ENCODE measurements at regions not wholly inside any gene's neighbourhood (a gene's known extent, or its start where the extent isn't known, plus 50 kb on each side); places are given as distances from the start of the nearest gene placed in this dataset.

DNA sequence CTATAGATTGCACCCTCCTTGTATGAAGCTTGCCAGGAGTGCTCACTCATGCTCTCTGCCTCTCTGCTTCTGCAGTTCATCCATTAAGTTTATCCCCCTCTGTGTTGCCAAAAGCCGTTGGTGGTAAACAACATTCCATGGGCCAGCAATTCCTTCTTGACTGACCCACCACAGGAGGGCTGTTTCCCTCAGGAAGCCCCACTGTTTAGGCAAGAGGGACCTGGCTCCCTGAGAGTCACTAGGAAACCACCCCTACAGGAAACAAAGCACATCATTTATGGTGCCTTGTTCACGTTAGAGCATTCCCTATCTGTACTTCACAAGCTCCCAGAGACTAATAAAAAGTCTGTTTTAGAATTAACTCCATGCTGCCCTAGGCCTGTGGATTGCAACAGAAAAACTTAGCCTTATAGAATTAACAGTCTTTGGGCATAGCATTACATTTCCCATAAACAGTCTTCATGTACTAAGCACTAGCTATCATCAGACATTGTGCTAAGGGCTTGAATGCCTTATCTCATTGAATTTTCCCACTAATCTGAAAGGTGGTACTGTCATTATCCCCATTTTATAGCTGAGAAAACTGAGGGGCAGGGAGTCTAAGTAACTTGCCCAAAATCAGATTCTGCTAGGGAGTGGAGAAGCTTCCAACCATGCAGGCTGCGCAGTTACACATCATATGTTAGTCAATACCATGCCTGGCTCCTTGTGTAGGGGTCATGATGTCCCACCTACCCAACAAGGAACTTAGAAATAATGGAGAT is 149.9 kb downstream of the SHQ1 start:
- DNase-seq = no peak

DNA sequence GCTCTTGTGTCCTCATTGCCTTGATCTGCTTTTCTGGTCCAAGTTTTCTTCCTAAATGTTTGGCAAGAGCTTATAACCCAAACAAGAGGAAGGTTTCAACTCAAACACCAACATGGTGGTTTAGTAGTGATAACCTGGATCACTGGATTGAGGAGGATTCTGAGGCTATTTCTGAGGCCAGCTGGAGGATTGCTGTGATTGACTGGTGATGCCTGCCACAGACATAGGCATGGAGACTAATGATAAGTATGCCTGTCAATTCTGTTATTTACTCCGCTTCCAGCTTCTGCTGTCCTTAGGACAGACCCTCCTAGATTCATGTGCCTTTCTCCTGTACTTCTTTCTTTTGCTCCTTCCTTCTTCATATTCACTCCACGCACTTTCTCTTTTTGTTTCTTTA is 150.5 kb downstream of the SHQ1 start:
- no peak for DNase-seq

DNA sequence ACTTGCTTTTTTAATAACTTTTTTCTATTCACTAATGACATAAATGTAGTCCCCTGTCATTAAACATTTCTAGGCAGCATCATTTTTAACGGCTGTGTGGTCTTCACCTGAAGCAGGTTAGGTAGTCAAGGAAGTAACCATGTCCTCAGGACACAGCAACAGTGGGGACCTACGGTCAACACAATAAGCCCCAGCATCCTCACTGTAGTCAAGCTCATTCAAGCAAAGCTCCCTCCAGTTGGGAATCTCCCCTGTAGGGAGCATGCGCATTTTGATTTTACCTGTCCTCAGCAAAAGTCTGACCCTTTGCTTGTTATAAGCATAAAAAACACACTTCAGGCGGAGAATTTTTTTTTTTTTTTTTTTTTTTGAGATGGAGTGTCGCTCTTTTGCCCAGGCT is 151.4 kb downstream of the SHQ1 start:
- no peak for DNase-seq

DNA sequence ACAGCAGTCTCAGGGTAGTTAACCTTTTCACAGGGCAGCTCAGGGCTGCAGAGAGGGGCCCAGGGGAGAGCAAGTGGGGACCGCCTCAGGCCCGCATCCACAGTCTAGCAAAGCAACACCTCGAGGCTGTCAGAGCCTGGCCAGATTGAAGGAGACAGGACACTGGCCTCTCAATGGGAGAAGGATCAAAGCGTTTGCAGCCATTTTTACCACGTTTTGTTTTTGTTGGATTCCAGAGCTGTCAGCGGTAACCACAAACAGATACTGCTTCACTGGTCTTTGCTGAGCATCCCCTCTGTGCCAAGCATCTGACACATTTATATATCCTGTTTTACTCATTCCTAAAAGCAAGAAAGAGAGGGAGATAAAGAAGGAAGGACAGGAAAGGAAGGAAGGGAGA is 153.8 kb downstream of the SHQ1 start:
- no peak for DNase-seq

- no peak for DNase-seq
Measured at GRCh38 chr3:72692990-72693389, 155.3 kb downstream of the SHQ1 start.

DNA sequence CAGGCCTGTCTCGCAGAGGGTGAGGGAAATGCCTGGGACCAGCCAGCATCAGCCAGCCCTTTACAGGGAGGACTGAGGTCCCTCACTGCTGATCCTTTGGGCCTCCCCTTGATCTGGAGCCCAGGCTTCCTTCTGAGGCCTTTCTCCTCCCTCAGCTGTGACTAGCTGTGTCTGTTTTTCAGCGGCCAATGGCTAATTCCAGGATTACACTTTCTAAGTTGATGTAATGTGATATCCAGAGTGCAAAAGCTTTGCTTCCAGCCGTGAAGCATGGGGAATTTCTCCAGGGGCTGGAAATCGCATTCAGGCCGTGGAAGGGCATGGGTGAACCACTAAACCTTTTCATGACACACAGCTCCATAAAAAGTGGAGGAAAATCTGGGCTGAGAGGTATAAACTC is 157.6 kb downstream of the SHQ1 start:
- DNase-seq = peak; percentile 51

GRCh38 chr3:72682936-72683452 is 165.3 kb downstream of the SHQ1 start:
- peak; percentile 66 for DNase-seq

- no peak for DNase-seq
Measured at GRCh38 chr3:72681598-72681997, 166.6 kb downstream of the SHQ1 start.

DNA sequence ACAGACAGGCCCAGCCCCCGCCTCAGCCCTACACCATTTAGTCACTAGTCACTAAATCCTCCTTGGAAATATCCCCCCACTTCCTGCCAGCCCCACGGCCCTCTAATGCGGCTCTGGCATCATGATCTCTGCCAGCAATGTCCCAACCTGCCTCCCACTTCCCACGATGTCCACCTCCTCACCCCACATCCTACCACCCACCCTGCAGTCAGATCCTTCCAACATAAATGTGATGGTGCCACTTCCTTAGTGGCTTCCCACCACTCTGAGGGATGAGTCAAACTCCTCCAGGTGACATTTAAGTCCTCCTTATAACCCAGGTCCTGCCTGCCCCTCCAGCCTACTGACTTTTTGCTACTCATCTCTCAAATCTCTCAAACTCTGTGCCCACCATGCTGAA is 167.5 kb downstream of the SHQ1 start:
- DNase-seq = no peak

DNA sequence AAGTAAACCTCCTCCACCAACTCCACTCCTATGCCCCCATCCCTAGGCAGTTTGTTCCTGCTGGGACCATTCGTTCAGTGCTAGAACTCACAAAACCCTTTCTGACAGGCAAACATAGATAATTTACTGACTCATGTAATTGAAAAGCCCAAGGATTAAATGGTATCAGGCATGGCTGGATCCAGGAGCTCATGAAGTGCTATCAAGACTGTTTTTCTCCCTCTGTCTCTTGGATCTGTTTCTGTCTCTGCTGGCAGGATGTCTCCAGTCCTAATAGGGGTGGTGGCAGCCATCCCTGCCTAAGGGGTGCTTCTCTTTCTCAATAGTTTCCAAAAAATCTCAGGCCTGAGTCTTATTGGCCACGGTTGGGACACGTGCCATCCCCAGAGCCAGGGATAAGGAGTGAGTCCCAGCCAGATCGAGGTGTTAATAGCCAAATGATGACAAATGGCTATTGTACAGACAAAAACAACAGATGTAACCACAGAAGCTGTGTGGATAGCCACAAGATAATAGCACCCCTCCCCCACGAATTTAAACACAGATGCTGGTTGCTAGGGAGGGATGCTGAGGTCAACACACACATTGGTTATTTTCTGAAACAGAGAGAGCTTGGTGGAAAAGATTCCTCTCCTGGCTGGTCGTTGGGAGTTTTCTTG is 168.6 kb downstream of the SHQ1 start:
- DNase-seq = no peak

DNA sequence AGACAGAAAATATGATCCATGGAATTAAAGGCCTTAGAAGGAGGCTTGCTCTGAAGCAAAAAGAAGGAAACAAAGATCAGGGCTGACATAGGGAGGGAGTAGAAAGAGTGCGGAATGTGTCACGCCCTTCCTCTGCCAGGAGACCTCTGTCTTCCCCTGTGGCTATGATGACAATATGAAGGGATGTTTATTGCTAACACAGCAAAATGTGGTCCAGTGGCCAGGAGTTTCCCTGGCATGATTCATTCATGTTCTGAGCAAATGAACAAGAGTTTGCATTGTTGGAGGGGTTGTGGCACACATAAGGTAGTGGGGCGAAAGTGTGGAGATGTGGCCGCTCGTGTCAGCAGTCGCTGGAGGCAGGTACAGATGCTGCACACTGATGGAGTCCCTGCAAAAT is 169.4 kb downstream of the SHQ1 start:
- no peak for DNase-seq

DNA sequence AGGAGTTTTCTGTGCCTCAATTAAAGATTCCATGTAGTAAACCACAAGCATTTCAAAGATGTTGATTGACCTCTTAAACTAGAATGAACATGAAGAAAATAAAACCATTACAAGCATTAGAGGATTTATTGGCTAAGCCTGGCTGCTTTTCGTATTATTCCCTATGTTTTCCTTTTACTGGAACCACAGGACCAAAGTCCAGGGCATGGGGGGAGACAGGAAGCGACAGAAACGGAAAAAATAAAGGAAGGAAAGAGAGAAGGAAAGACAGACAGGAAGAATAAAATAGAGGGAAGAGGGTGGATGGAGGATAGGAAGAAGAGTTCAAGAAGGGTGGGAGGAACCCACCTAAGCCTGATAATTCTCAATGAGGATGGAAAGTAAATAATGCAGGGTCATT is 169.9 kb downstream of the SHQ1 start:
- DNase-seq = no peak

GRCh38 chr3:72675243-72675642 is 173.0 kb downstream of the SHQ1 start:
- DNase-seq = no peak

DNA sequence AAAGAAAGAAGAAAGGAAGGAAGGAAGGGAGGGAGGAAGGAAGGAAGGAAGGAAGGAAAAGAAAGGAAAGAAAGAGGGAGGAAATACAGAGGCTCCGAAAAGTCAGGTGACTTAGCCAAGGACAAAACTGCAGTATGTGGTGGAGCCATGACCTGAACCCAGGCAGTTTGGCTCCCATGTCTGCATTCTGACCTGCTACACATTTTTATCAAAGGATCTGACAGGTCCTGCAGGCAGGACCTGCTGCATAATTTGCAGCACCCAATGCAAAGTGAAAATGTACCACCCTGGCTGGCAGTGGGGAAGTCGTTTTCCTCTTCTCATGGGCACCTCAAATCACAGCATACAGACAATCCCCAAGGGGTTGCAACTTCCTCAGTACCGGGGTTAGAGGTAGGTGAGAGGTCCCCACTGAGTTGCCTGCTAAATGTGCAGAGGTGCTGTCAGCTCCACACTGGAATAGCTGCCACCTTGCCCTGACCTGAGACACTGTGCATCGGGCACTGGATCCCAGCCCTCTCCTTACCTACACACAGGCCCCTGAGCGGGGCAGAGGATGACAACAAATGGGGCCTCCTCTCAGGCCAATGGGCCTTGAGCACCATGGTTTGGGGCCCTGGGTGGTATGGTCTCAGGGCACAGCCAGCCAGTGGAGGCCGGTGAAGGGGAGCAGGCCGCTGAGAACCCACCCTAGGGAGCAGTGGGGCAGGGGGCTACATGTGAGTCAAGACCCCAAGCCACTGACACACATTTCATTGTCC is 175.1 kb downstream of the SHQ1 start:
- no peak for DNase-seq

- no peak for DNase-seq
Measured at GRCh38 chr3:72669224-72669623, 179.0 kb downstream of the SHQ1 start.

GRCh38 chr3:72666447-72666755 is 181.8 kb downstream of the SHQ1 start:
- DNase-seq = no peak

GRCh38 chr3:72665701-72666446 is 182.4 kb downstream of the SHQ1 start:
- peak; percentile 62 for DNase-seq

- no peak for DNase-seq
Measured at GRCh38 chr3:72665103-72665502, 183.1 kb downstream of the SHQ1 start.

DNA sequence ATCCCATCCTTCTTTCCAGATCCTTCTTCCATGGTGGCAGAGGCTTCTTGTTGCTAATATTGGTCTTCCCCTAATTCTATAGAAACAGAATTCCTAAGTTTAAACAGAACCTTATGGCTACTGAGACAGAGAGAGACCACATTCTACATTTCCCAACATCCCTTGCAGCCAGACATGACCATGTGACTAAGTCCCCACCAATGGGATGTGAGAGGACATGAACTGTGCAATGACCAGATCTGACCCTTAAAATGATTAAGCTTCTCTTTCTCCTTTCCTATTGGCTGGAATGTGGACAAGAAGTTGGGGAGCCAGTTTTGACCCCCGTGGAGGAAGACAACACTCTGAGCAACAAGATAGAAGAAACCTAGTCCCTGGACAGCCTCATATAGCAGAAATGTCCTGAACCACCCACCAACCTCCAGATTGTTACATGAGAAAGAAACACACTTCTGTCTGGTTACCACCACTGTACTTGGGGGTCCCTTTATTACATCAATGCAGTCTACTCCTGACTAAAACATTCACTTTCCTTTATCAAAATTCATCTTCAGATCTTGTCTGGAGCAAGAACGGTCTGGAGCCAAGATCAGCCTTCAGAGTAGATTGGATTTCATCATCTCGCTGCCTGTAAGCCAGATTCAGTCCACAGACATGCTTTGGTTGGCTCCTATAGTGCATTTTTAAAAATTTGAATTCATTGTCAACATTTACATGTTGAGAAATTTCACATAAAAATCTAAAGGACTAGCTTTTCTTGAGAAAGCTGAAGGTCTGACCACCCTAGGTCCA is 183.9 kb downstream of the SHQ1 start:
- DNase-seq = no peak

- no peak for DNase-seq
Measured at GRCh38 chr3:72663429-72663828, 184.8 kb downstream of the SHQ1 start.

- peak; percentile 35 for DNase-seq
Measured at GRCh38 chr3:72661115-72661457, 187.2 kb downstream of the SHQ1 start.
